WTC11 (cell line): ENCODE measurements at regions not wholly inside any gene's neighbourhood (a gene's known extent, or its start where the extent isn't known, plus 50 kb on each side); places are given as distances from the start of the nearest gene placed in this dataset.

Experiments
- ATF1 ChIP-seq: sonication (generic); formaldehyde crosslinking; IDR thresholded peaks from 2 replicates; pipeline ENCODE4 v1.8.1; 2023; ENCODE audit warnings: mild to moderate bottlenecking, moderate library complexity, missing genetic modification reagents
- CTCF ChIP-seq: fragments of 200-600 bp; IDR thresholded peaks from 2 replicates; pipeline ENCODE4 v1.8.0; 2022; ENCODE audit warnings: antibody characterized with exemption
- E2F5 ChIP-seq: sonication (generic); formaldehyde crosslinking; IDR thresholded peaks from 2 replicates; pipeline ENCODE4 v1.8.1; 2022; ENCODE audit warnings: mild to moderate bottlenecking, moderate library complexity, missing genetic modification reagents
- HMGXB4 ChIP-seq: sonication (generic); formaldehyde crosslinking; IDR thresholded peaks from 2 replicates; pipeline ENCODE4 v1.8.1; 2023; ENCODE audit warnings: mild to moderate bottlenecking, moderate library complexity, missing genetic modification reagents
- MXD4 ChIP-seq: fragments of 250-450 bp; sonication (Bioruptor Pico); IDR thresholded peaks from 2 replicates; pipeline ENCODE4 v1.8.0; 2021; ENCODE audit warnings: mild to moderate bottlenecking, moderate library complexity, borderline replicate concordance
- NFE2L1 ChIP-seq: sonication (generic); formaldehyde crosslinking; IDR thresholded peaks from 2 replicates; pipeline ENCODE4 v1.8.1; 2023; ENCODE audit warnings: missing genetic modification reagents
- RELA ChIP-seq: sonication (generic); formaldehyde crosslinking; IDR thresholded peaks from 2 replicates; pipeline ENCODE4 v1.8.1; 2022; ENCODE audit warnings: missing genetic modification reagents, mild to moderate bottlenecking, borderline replicate concordance
- SP1 ChIP-seq: sonication (generic); formaldehyde crosslinking; conservative IDR thresholded peaks from 2 replicates; pipeline ENCODE4 v1.8.1; 2022; ENCODE audit warnings: missing genetic modification reagents
- STAT6 ChIP-seq: sonication (generic); formaldehyde crosslinking; conservative IDR thresholded peaks from 2 replicates; pipeline ENCODE4 v1.8.1; 2023; ENCODE audit warnings: mild to moderate bottlenecking, low read depth, missing genetic modification reagents, moderate library complexity
- TEAD1 ChIP-seq: sonication (generic); formaldehyde crosslinking; IDR thresholded peaks from 2 replicates; pipeline ENCODE4 v1.8.0; 2022; ENCODE audit warnings: mild to moderate bottlenecking, missing genetic modification reagents
- TEAD4 ChIP-seq: sonication (generic); formaldehyde crosslinking; IDR thresholded peaks from 2 replicates; pipeline ENCODE4 v1.8.0; 2022; ENCODE audit warnings: mild to moderate bottlenecking, missing genetic modification reagents
- USF1 ChIP-seq: sonication (generic); formaldehyde crosslinking; IDR thresholded peaks from 2 replicates; pipeline ENCODE4 v1.8.0; 2022; ENCODE audit warnings: mild to moderate bottlenecking, missing genetic modification reagents
- TF ChIP-seq, protein P1 (sequence below): fragments of 250-450 bp; sonication (Bioruptor Pico); IDR thresholded peaks from 2 replicates; pipeline ENCODE4 v2.1.2; 2022; ENCODE audit warnings: mild to moderate bottlenecking, moderate library complexity
- TF ChIP-seq, protein P2 (sequence below): sonication (generic); formaldehyde crosslinking; IDR thresholded peaks from 2 replicates; pipeline ENCODE4 v1.8.1; 2022; ENCODE audit warnings: low read depth, missing genetic modification reagents, borderline replicate concordance

GRCh38 chr5:145104106-145104505 is 731.0 kb downstream of the PRELID2 start:
- TF ChIP-seq RELA (no peak), HMGXB4 (CRISPR knock-in tag) (no peak), NFE2L1 (no peak), MXD4 (no peak), CTCF (no peak), TEAD1 (no peak), STAT6 (CRISPR knock-in tag) (no peak), E2F5 (CRISPR knock-in tag) (no peak), TEAD4 (CRISPR knock-in tag) (no peak), SP1 (CRISPR knock-in tag) (no peak), ATF1 (CRISPR knock-in tag) (no peak), USF1 (no peak)
- TF ChIP-seq, protein P1, sequence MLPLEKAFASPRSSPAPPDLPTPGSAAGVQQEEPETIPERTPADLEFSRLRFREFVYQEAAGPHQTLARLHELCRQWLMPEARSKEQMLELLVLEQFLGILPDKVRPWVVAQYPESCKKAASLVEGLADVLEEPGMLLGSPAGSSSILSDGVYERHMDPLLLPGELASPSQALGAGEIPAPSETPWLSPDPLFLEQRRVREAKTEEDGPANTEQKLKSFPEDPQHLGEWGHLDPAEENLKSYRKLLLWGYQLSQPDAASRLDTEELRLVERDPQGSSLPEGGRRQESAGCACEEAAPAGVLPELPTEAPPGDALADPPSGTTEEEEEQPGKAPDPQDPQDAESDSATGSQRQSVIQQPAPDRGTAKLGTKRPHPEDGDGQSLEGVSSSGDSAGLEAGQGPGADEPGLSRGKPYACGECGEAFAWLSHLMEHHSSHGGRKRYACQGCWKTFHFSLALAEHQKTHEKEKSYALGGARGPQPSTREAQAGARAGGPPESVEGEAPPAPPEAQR (CRISPR knock-in tag): no peak
- TF ChIP-seq, protein P2, sequence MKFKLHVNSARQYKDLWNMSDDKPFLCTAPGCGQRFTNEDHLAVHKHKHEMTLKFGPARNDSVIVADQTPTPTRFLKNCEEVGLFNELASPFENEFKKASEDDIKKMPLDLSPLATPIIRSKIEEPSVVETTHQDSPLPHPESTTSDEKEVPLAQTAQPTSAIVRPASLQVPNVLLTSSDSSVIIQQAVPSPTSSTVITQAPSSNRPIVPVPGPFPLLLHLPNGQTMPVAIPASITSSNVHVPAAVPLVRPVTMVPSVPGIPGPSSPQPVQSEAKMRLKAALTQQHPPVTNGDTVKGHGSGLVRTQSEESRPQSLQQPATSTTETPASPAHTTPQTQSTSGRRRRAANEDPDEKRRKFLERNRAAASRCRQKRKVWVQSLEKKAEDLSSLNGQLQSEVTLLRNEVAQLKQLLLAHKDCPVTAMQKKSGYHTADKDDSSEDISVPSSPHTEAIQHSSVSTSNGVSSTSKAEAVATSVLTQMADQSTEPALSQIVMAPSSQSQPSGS (CRISPR knock-in tag): no peak
